GM12874 (cell line): ENCODE measurements at regions not wholly inside any gene's neighbourhood (a gene's known extent, or its start where the extent isn't known, plus 50 kb on each side); places are given as distances from the start of the nearest gene placed in this dataset.

Experiments used
- CTCF ChIP-seq: IDR thresholded peaks from 2 replicates; pipeline ENCODE4 v1.5.1; 2011; ENCODE audit warnings: low read depth, mild to moderate bottlenecking, control low read depth, low read length, moderate library complexity; ENCODE audit not compliant: insufficient read depth

DNA sequence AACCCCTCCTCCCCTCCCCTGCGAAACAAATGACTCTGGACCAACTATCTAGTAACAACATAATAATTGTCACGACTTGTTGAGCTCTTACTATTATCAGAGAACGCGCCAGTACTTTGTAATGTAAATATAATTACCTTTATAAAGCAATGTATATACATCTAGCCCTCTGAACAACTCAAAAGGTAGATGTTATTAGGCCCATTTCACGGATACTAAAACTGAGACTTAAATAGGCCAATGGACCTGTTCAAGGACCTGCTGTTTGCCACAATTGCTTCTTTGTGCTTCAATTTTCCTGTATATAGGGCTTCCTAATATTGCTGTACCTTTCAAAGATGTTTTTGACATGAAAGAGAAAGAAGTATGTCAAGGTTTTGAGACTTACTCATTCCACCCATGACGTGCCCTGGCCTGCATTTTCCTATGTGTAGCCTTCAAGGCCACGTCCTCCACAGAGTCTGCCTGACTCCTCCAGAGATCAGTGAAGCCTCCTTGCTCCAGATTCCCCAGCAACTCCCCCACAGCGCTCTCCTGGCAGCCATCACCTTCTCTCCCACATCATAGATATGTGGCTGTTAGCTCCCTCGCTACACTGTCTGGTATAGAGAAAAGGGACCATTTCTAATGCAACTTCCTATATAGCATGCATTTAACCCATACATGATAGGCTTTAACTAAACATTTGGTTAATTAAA is 156.6 kb downstream of the SKIDA1 start:
- TF ChIP-seq CTCF, result no peak

DNA sequence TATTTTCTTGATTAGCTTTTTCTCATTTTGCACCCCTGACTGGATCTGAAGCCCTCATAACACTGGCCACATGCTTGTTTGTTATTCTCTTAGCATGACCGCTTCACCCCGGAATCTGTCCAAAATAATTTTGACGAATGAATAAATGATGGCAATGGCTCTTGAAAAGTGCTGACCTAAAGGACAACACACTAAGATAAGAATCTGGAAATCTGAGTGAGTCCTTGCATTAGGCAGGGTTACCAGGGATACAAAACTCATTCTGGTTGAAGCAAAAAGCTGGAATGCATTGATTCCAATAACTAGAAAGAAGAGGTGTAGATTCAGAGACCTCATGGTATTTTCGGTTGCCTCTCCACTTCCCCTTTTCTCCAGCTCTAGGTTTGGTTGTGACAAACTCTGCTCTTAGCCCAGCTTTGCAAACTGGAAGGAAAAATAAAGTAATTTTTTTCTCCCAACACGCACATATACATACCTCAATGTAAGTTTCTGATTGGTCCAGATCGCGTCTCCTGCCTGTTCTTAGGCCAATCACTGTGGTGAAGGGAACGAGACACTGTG is 157.4 kb downstream of the SKIDA1 start:
- no peak for TF ChIP-seq CTCF

- no peak for TF ChIP-seq CTCF
These were observed 161.0 kb downstream of the SKIDA1 start for GRCh38 chr10:21364196-21365114.

- no peak for TF ChIP-seq CTCF
These were observed 161.8 kb downstream of the SKIDA1 start for GRCh38 chr10:21363731-21364104.

DNA sequence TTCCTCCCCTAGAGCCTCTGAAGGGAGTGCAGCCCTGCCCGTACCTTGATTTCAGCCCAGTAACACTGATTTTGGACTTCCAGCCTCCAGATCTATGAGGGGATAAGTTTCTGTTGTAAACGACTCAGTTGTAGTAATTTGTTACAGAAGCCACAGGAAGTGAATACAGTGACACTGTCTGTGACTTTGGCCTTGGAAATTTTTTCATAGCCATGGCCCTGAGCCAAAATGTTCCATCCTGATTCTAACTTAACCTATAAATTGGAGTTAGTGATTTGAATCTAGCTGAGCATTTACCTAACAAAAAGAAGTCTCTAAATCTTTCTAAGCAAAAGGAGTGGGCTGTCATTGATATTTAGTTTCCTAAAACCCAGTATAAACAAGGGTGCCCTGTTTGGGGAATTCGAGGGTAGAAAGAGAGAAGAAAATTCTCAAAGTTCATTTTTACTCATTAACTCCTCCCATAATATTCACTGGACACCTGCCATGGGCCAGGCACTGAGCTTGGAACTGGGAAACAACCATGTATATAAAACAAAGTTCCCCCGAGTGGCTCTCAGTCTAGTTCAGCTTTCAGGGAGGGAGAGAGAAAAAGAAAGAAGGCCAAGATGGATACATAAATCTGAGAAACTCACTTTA is 162.3 kb downstream of the SKIDA1 start:
- no peak for TF ChIP-seq CTCF

- TF ChIP-seq CTCF, result no peak
These were observed 166.3 kb downstream of the SKIDA1 start for GRCh38 chr10:21359202-21359601.

DNA sequence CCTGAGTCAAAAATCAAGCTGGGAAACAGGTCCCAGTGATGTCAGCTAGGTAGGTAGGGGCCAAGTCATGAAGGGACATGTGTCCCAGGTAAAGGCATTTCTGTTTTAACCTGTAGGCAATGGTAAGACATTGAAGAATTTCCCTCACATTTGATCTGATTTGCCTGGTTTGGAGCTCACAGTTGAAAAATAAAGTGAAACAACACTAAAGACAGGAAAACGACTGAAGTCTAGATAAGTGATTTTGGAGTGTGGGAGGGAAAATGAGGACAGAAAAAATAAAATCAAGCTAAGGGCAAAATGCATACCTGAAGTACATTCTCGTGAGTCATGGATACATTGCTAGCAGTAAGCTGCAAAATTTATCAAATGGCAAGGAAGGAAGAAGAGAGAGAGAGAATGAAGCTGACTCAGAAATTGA is 169.9 kb downstream of the SKIDA1 start:
- TF ChIP-seq CTCF, result no peak
